ENCODE measurements at regions not wholly inside any gene's neighbourhood (a gene's known extent, or its start where the extent isn't known, plus 50 kb on each side); places are given as distances from the start of the nearest gene placed in this dataset.

- Histone ChIP-seq H3K9ac (ENCODE audit: insufficient read depth in 1 of 2, low read depth in 2 of 2, low read length in 2 of 2) (no peak overlapping the region), H3K27ac (ENCODE audit: extremely low read depth, low read depth, low read length) (no peak overlapping the region), H3K4me1 (replicated peaks in 1 of 2; ENCODE audit: control insufficient read depth in 2 of 2, insufficient read depth in 2 of 2, low read length in 2 of 2) (no peaks in the 10 kb centered on the region), H3K4me3 (no peak overlapping the region), H3K27me3 (ENCODE audit: control insufficient read depth in 2 of 2, insufficient read depth in 2 of 2, low read length in 2 of 2) (no peaks in the 10 kb centered on the region), H2AFZ (ENCODE audit: low read depth, low read length) (no peak overlapping the region), H4K20me1 (replicated peaks; ENCODE audit: control insufficient read depth, insufficient read depth, low read length) (no peaks in the 10 kb centered on the region), H3K9me3 (replicated peaks; ENCODE audit: control insufficient read depth, insufficient read depth, low read depth, low read length) (no peaks in the 10 kb centered on the region), H3K4me2 (ENCODE audit: insufficient read depth, low read length) (no peak overlapping the region), H3K9me1 (ENCODE audit: control insufficient read depth, insufficient read depth, low read length) (no peaks in the 10 kb centered on the region), H3K79me2 (ENCODE audit: control insufficient read depth, insufficient read depth, low read length) (no peaks in the 10 kb centered on the region), H3K36me3 (ENCODE audit: control insufficient read depth, insufficient read depth, low read length) (no peaks in the 10 kb centered on the region)
- ATAC-seq, result no peak
- 0% methylated on average over 3 of the region's 3 CpGs for WGBS (ENCODE audit: insufficient coverage, low coverage, missing lambda C conversion rate)
- no TSS peak for BruUV-seq (replicated peaks)
- no peak for FAIRE-seq
- DNase-seq (ENCODE audit: extremely low read depth in 1 of 4, low spot score in 3 of 4), result no peak
- ChIA-PET POLR2A (no interaction called here), CTCF (ENCODE audit: low intra/inter-chr PET ratio) (interaction anchor here (0.6 kb wide), 1 partner anchor 81 kb away, joined by 3 read pairs; no protein-coding TSS in a partner anchor)
- no peak for TF ChIP-seq LARP7 (IDR thresholded peaks at IDR 0.05)
- TF ChIP-seq PPARD (CRISPR knock-in tag; IDR thresholded peaks at IDR 0.05), result no peak
- no peak for TF ChIP-seq ESRRB (CRISPR knock-in tag; IDR thresholded peaks at IDR 0.05; ENCODE audit: borderline replicate concordance)
- TF ChIP-seq, protein P1, sequence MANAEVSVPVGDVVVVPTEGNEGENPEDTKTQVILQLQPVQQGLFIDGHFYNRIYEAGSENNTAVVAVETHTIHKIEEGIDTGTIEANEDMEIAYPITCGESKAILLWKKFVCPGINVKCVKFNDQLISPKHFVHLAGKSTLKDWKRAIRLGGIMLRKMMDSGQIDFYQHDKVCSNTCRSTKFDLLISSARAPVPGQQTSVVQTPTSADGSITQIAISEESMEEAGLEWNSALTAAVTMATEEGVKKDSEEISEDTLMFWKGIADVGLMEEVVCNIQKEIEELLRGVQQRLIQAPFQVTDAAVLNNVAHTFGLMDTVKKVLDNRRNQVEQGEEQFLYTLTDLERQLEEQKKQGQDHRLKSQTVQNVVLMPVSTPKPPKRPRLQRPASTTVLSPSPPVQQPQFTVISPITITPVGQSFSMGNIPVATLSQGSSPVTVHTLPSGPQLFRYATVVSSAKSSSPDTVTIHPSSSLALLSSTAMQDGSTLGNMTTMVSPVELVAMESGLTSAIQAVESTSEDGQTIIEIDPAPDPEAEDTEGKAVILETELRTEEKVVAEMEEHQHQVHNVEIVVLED (CRISPR knock-in tag; IDR thresholded peaks at IDR 0.05), result no peak
- TF ChIP-seq POLR2B (IDR thresholded peaks at IDR 0.05; ENCODE audit: low read depth, partially characterized antibody), result no peak
- TF ChIP-seq, protein P2, sequence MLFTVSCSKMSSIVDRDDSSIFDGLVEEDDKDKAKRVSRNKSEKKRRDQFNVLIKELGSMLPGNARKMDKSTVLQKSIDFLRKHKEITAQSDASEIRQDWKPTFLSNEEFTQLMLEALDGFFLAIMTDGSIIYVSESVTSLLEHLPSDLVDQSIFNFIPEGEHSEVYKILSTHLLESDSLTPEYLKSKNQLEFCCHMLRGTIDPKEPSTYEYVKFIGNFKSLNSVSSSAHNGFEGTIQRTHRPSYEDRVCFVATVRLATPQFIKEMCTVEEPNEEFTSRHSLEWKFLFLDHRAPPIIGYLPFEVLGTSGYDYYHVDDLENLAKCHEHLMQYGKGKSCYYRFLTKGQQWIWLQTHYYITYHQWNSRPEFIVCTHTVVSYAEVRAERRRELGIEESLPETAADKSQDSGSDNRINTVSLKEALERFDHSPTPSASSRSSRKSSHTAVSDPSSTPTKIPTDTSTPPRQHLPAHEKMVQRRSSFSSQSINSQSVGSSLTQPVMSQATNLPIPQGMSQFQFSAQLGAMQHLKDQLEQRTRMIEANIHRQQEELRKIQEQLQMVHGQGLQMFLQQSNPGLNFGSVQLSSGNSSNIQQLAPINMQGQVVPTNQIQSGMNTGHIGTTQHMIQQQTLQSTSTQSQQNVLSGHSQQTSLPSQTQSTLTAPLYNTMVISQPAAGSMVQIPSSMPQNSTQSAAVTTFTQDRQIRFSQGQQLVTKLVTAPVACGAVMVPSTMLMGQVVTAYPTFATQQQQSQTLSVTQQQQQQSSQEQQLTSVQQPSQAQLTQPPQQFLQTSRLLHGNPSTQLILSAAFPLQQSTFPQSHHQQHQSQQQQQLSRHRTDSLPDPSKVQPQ (CRISPR knock-in tag; IDR thresholded peaks at IDR 0.05; ENCODE audit: borderline replicate concordance), result no peak
- TF ChIP-seq ZNF253 (CRISPR knock-in tag; conservative IDR thresholded peaks at IDR 0.05), result no peak
- TF ChIP-seq ZNF224 (CRISPR knock-in tag; IDR thresholded peaks at IDR 0.05), result no peak
- TF ChIP-seq, protein P3, sequence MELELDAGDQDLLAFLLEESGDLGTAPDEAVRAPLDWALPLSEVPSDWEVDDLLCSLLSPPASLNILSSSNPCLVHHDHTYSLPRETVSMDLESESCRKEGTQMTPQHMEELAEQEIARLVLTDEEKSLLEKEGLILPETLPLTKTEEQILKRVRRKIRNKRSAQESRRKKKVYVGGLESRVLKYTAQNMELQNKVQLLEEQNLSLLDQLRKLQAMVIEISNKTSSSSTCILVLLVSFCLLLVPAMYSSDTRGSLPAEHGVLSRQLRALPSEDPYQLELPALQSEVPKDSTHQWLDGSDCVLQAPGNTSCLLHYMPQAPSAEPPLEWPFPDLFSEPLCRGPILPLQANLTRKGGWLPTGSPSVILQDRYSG (tag; conservative IDR thresholded peaks at IDR 0.05; ENCODE audit: low read depth), result no peak
- TF ChIP-seq, protein P4, sequence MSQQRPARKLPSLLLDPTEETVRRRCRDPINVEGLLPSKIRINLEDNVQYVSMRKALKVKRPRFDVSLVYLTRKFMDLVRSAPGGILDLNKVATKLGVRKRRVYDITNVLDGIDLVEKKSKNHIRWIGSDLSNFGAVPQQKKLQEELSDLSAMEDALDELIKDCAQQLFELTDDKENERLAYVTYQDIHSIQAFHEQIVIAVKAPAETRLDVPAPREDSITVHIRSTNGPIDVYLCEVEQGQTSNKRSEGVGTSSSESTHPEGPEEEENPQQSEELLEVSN (IDR thresholded peaks at IDR 0.05; ENCODE audit: borderline replicate concordance in 1 of 2, extremely low read depth in 1 of 2, insufficient read depth in 1 of 2, insufficient read length in 1 of 2, low read depth in 1 of 2, low read length in 1 of 2, poor library complexity in 1 of 2, severe bottlenecking in 1 of 2), result no peak
- TF ChIP-seq MCM5 (IDR thresholded peaks at IDR 0.05; ENCODE audit: low read depth), result no peak
- no peak for TF ChIP-seq PHB2 (IDR thresholded peaks at IDR 0.05; ENCODE audit: low read depth)
- TF ChIP-seq POLR2AphosphoS5 (IDR thresholded peaks at IDR 0.05; ENCODE audit: control insufficient read depth, insufficient read depth, low read depth, low read length), result no peak
- no peak for TF ChIP-seq ZNF830 (CRISPR knock-in tag; IDR thresholded peaks at IDR 0.05)
- TF ChIP-seq, protein P5, sequence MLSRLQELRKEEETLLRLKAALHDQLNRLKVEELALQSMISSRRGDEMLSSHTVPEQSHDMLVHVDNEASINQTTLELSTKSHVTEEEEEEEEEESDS (CRISPR knock-in tag; IDR thresholded peaks at IDR 0.05), result no peak
- intact Hi-C loops (cut with micrococcal nuclease) (no loop called here), in situ Hi-C loops (cut with MboI) (no loop called here)
Measured at GRCh38 chr1:238408737-238409136, 518.0 kb upstream of the ZP4 start.

Data from K562 (cell line).